ENCODE measurements at regions not wholly inside any gene's neighbourhood (a gene's known extent, or its start where the extent isn't known, plus 50 kb on each side); places are given as distances from the start of the nearest gene placed in this dataset.

GRCh38 chr12:19712041-19712440 lies 272.7 kb downstream of the AEBP2 start:
- DNase-seq = no peak

DNA sequence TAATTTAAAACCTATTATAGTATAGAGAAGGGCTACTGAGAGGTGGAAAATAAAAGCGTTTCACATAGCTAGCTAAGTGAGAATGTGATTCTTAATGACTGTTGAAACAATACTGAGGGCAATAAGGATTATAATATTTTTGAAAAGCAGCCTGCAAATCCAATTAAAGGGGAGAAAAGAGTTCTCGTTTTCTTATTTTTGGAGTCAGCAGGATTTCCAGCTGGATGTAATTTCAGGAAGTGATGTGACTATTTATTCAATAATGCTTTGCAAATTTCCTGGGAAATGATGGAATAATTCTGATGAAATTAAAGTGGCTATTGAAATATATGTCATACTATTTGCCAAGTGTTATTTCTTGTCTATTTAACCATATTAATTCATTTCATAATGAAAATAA lies 279.1 kb downstream of the AEBP2 start:
- no peak for DNase-seq

DNA sequence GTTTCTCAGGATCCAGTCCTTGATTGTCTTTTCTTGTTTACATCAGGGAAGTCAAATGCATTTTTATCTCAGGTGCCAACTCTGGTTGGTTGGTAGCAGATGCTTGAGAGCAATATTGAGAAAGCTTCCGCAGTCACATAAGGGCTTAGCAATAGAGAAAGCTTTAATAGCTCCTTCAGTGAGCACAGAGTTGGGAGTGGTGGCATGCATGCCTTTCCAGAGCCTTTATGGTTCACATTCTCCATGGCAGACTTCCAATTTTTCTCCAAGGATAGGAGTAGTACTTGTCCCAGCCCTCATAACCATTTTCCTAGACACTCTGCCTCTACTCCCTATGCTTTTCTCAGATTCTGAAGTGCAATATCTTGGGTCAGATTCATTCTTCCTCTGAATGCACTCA lies 280.4 kb downstream of the AEBP2 start:
- no peak for DNase-seq

GRCh38 chr12:19726122-19726521 lies 286.8 kb downstream of the AEBP2 start:
- no peak for DNase-seq

GRCh38 chr12:19726592-19726991 lies 287.3 kb downstream of the AEBP2 start:
- DNase-seq = no peak

GRCh38 chr12:19737019-19737418 lies 297.7 kb downstream of the AEBP2 start:
- no peak for DNase-seq

DNA sequence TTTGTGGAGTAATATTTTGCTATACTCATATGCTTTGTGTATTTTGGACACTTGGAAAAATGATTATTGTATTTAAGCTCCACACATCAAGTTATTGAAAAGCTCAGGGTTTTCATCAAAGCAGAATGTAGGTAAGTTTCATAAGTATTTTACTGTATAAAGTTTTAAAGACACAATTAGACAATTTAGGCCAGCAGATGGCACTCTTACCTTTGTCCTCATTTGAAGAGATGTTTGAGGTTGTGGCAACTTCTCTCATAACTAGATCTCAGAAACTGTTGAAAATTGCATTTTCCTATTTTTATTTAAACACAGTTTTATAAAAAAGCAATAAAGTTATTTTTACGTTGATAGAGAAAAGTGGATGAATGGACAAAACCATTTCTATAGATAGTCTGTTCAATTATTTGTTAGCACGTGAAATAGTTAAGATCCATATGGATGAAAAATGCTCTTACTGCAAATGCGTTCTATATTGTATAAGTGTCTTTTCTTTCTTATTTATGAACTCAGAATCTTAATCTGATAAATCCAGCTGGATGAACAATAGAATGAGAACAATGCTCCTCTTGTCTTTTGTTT lies 300.0 kb downstream of the AEBP2 start:
- DNase-seq = peak; percentile 49

- DNase-seq = no peak
These were observed 301.3 kb downstream of the AEBP2 start for GRCh38 chr12:19740472-19741131.

DNA sequence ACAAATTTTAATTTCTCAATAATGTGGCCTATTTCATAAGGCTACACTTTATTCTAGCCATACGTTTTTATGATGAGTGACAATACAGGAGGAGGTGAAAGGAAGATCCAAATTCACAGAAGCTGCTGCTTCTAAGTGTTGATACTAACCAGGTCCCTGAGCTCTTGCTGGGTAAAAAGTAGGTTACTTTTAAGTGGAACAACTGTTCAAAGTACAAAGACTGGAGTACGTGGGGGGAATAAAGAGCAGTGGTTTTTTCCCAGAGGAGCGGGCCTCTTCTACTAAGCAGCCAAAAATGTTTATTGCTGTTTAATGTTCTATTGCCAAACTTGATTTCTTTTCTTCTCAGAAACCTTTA lies 301.8 kb downstream of the AEBP2 start:
- no peak for DNase-seq

- DNase-seq = peak; percentile 57
These were observed 305.5 kb downstream of the AEBP2 start for GRCh38 chr12:19744705-19745218.

DNA sequence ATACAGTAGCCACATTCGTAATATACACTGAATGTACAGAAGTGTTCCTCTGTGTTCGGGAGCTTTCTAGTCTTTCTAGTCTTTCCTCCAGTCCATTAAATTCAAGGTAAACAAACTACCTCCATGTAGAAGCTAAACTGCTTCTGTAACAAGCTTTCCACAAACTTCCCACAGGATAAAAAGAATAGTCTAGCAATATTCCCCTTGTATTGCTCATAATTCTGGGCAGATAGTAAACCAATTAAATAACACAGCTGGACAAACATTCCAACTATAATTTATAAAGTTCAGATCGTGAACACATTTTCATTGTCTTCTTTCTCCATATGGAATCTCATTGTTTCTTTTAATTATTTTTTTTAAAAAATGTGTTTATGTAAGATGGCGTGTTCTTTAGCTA lies 307.2 kb downstream of the AEBP2 start:
- no peak for DNase-seq

DNA sequence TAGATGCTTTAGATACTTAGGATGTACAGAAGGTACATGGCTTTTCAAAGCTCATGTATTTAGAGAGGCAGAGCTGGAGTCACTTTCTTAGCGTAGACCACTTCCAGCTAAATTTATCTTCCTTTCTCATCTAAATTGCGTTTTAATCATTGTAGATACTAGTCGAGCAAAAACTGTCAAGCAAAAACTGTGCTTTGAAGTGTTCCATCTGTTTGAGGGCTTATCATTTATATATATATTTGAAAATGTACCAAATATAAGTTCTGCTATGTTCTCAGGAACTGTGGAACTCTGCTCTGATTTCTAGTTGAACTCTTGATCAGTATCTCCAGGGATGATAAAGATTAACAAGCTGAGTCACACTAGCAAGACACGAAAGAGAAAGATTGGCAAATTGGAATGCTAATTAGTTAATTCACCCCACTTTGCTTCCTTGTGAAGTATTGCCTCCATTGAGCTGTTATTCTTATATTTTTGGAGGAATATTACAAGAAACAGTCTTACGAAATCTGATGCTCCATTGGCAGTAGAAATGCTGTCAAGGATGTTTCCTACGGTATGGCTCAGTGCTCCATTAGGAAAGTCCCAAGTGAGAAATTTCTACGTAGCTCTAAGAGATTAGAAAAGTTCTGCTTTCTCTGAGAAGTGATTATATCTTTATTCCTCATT lies 310.7 kb downstream of the AEBP2 start:
- no peak for DNase-seq

GRCh38 chr12:19751078-19751477 lies 311.8 kb downstream of the AEBP2 start:
- no peak for DNase-seq

GRCh38 chr12:19752712-19753111 lies 313.4 kb downstream of the AEBP2 start:
- DNase-seq = no peak

- no peak for DNase-seq
These were observed 315.8 kb downstream of the AEBP2 start for GRCh38 chr12:19755136-19755535.

- DNase-seq = peak; percentile 33
These were observed 318.1 kb downstream of the AEBP2 start for GRCh38 chr12:19757317-19757877.

GRCh38 chr12:19759227-19759626 lies 319.9 kb downstream of the AEBP2 start:
- DNase-seq = no peak

DNA sequence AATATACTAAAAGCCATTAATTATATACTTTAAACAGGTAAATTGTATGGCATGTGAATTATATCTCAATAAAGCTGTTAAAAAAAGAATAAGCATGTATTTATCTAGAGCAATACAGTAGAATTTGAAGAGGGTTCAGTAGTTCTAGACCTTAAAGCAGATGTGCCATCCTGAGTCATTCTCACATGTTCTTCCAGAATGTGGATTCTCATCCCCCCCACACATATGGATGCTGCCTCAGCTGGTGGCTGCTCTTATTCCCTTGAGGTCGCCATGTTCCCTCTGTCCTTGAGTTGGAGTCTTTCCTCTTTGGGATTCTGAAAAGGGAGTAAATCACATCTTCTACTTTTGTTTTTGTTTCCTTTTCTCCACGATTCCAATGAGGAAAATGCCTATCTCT lies 321.3 kb downstream of the AEBP2 start:
- DNase-seq = no peak

DNA sequence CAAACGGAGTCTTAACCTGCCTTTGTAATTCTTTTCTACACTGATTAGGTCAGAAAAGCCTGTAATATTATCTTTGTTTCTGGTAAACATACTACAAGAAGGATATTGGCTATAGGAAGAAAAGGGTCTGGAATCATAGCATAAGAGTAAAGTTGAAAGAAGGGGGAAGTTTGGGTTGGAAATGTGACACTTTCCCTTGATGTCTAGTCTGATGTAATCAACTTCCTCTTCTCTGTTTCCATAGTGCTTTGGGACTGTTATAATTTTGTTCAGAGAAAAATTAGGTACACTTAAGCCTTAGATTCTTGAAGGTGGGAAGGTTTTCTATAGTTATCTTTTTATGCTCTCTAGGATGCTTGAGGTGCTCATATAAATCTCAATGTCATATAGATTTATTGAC lies 322.2 kb downstream of the AEBP2 start:
- no peak for DNase-seq

DNA sequence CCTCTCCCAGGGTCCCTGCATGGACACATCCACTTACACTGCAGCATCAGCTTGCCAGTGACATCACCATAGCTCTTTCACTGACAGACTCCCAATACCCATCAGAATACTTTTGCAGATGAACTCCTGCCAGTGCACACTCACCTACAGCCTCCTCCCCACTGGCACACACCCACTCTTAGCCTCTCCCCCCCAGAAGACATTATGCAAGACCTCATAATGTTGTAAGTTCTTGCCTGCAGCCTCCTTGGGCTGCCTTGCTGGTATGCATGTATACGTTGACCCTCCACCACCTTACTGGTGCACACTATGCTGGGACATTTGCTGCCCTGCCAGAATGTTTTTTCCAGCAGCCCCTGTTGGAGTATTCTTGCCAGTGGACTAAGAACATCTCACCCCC lies 324.2 kb downstream of the AEBP2 start:
- no peak for DNase-seq

DNA sequence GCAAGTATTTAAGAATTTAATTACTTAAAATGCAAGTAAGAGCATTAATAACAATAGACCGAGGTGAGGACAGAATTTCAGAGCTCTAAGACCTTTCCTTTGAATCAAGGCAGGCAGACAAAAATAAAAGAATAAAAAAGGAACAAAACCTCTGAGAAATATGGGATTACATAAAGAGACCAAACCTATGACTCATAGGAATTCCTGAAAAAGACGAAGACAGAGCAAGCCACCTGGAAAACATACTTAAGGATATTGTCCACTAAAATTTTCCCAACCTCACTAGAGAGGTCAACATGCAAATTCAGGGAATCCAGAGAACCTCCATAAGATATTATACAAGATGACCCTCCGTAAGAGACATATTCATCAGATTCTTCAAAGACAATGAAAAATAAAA lies 325.1 kb downstream of the AEBP2 start:
- DNase-seq = no peak

DNA sequence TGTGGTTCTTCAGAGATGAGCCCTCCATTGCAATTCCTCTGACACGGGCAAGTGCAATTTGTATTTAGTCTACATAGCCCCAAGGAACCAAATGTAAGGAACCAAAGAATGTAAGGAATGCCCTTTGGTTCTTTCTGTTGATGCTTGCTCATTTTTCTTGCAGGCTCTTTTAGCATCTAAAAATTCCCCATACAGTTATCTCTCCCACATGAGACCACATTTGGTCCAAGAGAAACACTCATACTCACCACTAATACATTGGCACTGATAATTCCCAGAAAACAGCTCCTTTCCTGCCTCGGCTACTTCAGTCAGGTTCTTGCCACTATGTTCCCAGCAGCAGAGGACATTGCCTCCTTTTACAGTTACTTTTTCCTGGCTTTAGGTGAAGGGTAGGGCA lies 332.6 kb downstream of the AEBP2 start:
- no peak for DNase-seq

DNA sequence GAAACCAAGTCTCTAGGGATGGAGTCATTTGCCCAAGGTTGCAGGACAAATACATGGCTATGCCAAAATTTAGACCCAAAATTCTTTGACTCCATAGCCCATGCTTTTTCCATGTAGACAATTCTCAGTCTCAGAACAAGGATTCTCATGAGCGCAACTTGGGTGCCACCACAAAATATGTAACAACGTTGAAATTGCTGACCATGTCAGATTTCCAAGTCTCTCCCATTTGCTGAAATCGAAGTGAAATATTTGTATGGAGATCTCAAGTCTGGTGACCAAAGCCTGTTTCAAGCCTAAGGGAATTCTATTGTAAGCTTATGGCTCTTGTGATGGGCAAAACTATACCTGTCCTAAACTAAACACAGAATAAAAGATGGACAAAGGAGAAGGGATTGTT lies 333.5 kb downstream of the AEBP2 start:
- no peak for DNase-seq

GRCh38 chr12:19775241-19775640 lies 335.9 kb downstream of the AEBP2 start:
- no peak for DNase-seq
